ENCODE measurements at regions not wholly inside any gene's neighbourhood (a gene's known extent, or its start where the extent isn't known, plus 50 kb on each side); places are given as distances from the start of the nearest gene placed in this dataset.

- CTCF ChIA-PET (ENCODE audit: partially characterized antibody), result interaction anchor here (1.0 to 1.2 kb wide), 2 partner anchors 159 to 193 kb away, joined by 3 read pairs; no protein-coding TSS in a partner anchor
- TF ChIP-seq TEAD4 (IDR thresholded peaks at IDR 0.05; ENCODE audit: low read depth, low read length) (no peak), CBX8 (IDR thresholded peaks at IDR 0.05; ENCODE audit: borderline replicate concordance, low read depth, low read length) (no peak), PHF8 (conservative IDR thresholded peaks at IDR 0.05; ENCODE audit: low read depth, low read length) (no peak), BACH1 (IDR thresholded peaks at IDR 0.05; ENCODE audit: low read length) (no peak), SP4 (IDR thresholded peaks at IDR 0.05; ENCODE audit: low read length) (no peak), ZNF274 (IDR thresholded peaks at IDR 0.05; ENCODE audit: borderline replicate concordance, extremely low read depth, low read length) (no peak), SRF (IDR thresholded peaks at IDR 0.05; ENCODE audit: low read depth, low read length) (no peak), POU5F1 (IDR thresholded peaks at IDR 0.05; ENCODE audit: low read depth, low read length) (no peak), SUZ12 (IDR thresholded peaks at IDR 0.05; ENCODE audit: low read length) (no peak), SAP30 (IDR thresholded peaks at IDR 0.05; ENCODE audit: insufficient read depth, insufficient replicate concordance, low read length) (no peak), HDAC6 (IDR thresholded peaks at IDR 0.05; ENCODE audit: low read depth, low read length) (no peak), SIN3A (conservative IDR thresholded peaks at IDR 0.05 in 1 of 2, IDR thresholded peaks at IDR 0.05 in 1 of 2; ENCODE audit: low read depth in 1 of 2, low read length in 2 of 2) (no peak), CBX5 (IDR thresholded peaks at IDR 0.05; ENCODE audit: low read depth, low read length) (no peak), NRF1 (IDR thresholded peaks at IDR 0.05; ENCODE audit: low read depth, low read length) (no peak), EZH2 (IDR thresholded peaks at IDR 0.05; ENCODE audit: low read depth, low read length, severe bottlenecking) (no peak)
Observed at GRCh38 chr1:222931023-222931422, 116.2 kb downstream of the DISP1 start.

More at GRCh38 chr1:222931023-222931422, 116.2 kb downstream of the DISP1 start:
- Histone ChIP-seq H3K9me3 (ENCODE audit: insufficient read depth in 2 of 2, low read depth in 1 of 2, low read length in 1 of 2) (no peaks in the 10 kb centered on the region), H3K4me3 (ENCODE audit: extremely low read depth in 1 of 4, insufficient read depth in 2 of 4, low read depth in 3 of 4, low read length in 4 of 4) (no peak overlapping the region), H3K23ac (ENCODE audit: insufficient read length) (no peak overlapping the region), H2BK15ac (ENCODE audit: low read length) (no peak overlapping the region), H3K4ac (replicated peaks; ENCODE audit: insufficient read length, low read depth, low read length) (no peak overlapping the region), H2BK12ac (ENCODE audit: low read depth, low read length) (no peak overlapping the region), H2BK20ac (ENCODE audit: low read length) (no peak overlapping the region), H3K4me1 (replicated peaks in 1 of 4; ENCODE audit: control insufficient read depth in 3 of 4, insufficient read depth in 4 of 4, low read length in 3 of 4) (peaks cover 0 to 3% (median 0%) of the 10 kb centered on the region in 4 experiments; a peak in 1 of 7 replicates), H2BK120ac (replicated peaks; ENCODE audit: low read depth, low read length) (no peak overlapping the region), H2BK5ac (ENCODE audit: low read depth, low read length) (no peak overlapping the region), H3K36me3 (ENCODE audit: control insufficient read depth in 2 of 4, insufficient read depth in 4 of 4, low read length in 3 of 4) (no peaks in the 10 kb centered on the region), H3K9ac (replicated peaks in 1 of 4; ENCODE audit: extremely low read depth in 1 of 4, low read depth in 3 of 4, low read length in 3 of 4) (no peak overlapping the region), H3K4me2 (ENCODE audit: insufficient read depth in 1 of 2, low read depth in 2 of 2, low read length in 2 of 2) (no peak overlapping the region), H3K18ac (ENCODE audit: extremely low read depth, low read length) (no peak overlapping the region), H2AK5ac (ENCODE audit: low read depth, low read length) (no peak overlapping the region), H4K5ac (ENCODE audit: insufficient read length, low read depth, low read length) (no peak overlapping the region), H4K8ac (ENCODE audit: extremely low read depth, insufficient read depth, low read length) (no peak overlapping the region), H4K91ac (replicated peaks; ENCODE audit: insufficient read length, low read length) (no peak overlapping the region), H3K79me2 (ENCODE audit: control insufficient read depth in 1 of 2, insufficient read depth in 2 of 2, low read length in 2 of 2) (no peaks in the 10 kb centered on the region), H3K23me2 (ENCODE audit: low read depth, low read length) (no peaks in the 10 kb centered on the region), H3K27ac (ENCODE audit: low read depth, low read length) (no peak overlapping the region), H3K56ac (replicated peaks; ENCODE audit: insufficient read length, low read depth, low read length) (no peak overlapping the region), H3K14ac (ENCODE audit: insufficient read length) (no peak overlapping the region), H4K20me1 (replicated peaks in 1 of 2; ENCODE audit: control insufficient read depth in 1 of 2, insufficient read depth in 2 of 2, low read length in 2 of 2) (no peaks in the 10 kb centered on the region), H3K27me3 (replicated peaks in 1 of 4; ENCODE audit: control insufficient read depth in 3 of 4, extremely low read depth in 1 of 4, insufficient read depth in 3 of 4, low read length in 3 of 4) (no peaks in the 10 kb centered on the region), H2AFZ (ENCODE audit: low read length) (no peak overlapping the region), H3K79me1 (ENCODE audit: low read depth, low read length) (no peaks in the 10 kb centered on the region)
- 72% methylated on average over 1 of the region's 1 CpG; no CpG with 5 or more reads in 1 of the 2 experiments for WGBS, 2 experiments (ENCODE audit: extremely low coverage in 1 of 2, insufficient coverage in 1 of 2, insufficient read length in 1 of 2, insufficient replicate concordance in 2 of 2, low coverage in 1 of 2, low lambda C conversion rate in 2 of 2, missing lambda C conversion rate in 1 of 2)
- DNase-seq (ENCODE audit: low read depth in 1 of 2, low spot score in 2 of 2), result no peak
- POLR2A ChIA-PET (ENCODE audit: partially characterized antibody), result interaction anchor here (0.6 to 1.6 kb wide), 2 partner anchors 80 to 84 kb away, joined by 3 to 6 read pairs; no protein-coding TSS in a partner anchor
- FAIRE-seq, result no peak
